Adrenal gland (tissue), 9 donors: ENCODE measurements at regions not wholly inside any gene's neighbourhood (a gene's known extent, or its start where the extent isn't known, plus 50 kb on each side); places are given as distances from the start of the nearest gene placed in this dataset.

Experiments used
- DNase-seq, 7 donors: peaks; one replicate each; pipeline ENCODE4 v3.0.0-alpha.2; 2019 to 2020
- H3K27ac ChIP-seq, 5 donors: fragments of 200-600 bp; sonication (generic) in 4 of 5; 1 replicate in 3 of 5; 2 replicates in 2 of 5; pipeline versions ENCODE4 v1.5.1 to v1.8.0; 2016 to 2020; ENCODE audit warnings: mild to moderate bottlenecking in 1 of 5
- H3K27me3 ChIP-seq: fragments of 200-600 bp; 2 replicates; pipeline ENCODE4 v1.8.0; 2021
- H3K36me3 ChIP-seq, 2 donors: fragments of 200-600 bp; replicated peaks in 1 of 2; 1 replicate in 1 of 2; 2 replicates in 1 of 2; pipeline versions ENCODE4 v1.5.1 to v1.8.0; 2018 to 2022
- H3K4me1 ChIP-seq, 2 donors: fragments of 200-600 bp; replicated peaks in 1 of 2; 1 replicate in 1 of 2; 2 replicates in 1 of 2; pipeline versions ENCODE4 v1.5.1 to v1.8.0; 2018 to 2021
- H3K4me3 ChIP-seq, 4 donors: fragments of 200-600 bp; sonication (generic) in 3 of 4; one replicate each; pipeline ENCODE4 v1.5.1; 2016 to 2018
- H3K9me3 ChIP-seq, 3 donors: fragments of 200-600 bp; sonication (generic) in 1 of 3; replicated peaks in 1 of 3; 1 replicate in 2 of 3; 2 replicates in 1 of 3; pipeline versions ENCODE4 v1.5.1 to v1.8.0; 2016 to 2021
- POLR2A ChIP-seq, 2 donors: fragments of 450-650 bp; IDR thresholded peaks; one replicate each; pipeline ENCODE4 v1.6.1; 2017; ENCODE audit warnings: antibody characterized with exemption in 2 of 2, mild to moderate bottlenecking in 2 of 2, moderate library complexity in 1 of 2
- WGBS, 4 donors: extraction: QIAGEN DNeasy Blood & Tissue Kit in 2 of 4; methylation state at CpG; one replicate each; pipeline versions ENCODE4 v1.1.5 to v1.1.7; 2013 to 2017; 5-methylcytosine and 5-hydroxymethylcytosine counted together
- intact Hi-C, 2 donors: fragments of 100-400 bp; cut with DNase I; formaldehyde crosslinking; loops; one replicate each; pipeline versions ENCODE4 v1.14.1 to v1.15.0; 2022 to 2023
- TF ChIP-seq, protein P1 (sequence below), 6 experiments: fragments of 450-650 bp in 4 of 6; fragments of 200-600 bp in 2 of 6; sonication (generic) in 1 of 6; IDR thresholded peaks; 1 replicate in 5 of 6; 2 replicates in 1 of 6; pipeline versions ENCODE4 v1.5.1 to v1.8.0; 2016 to 2021; ENCODE audit warnings: antibody characterized with exemption in 6 of 6, mild to moderate bottlenecking in 2 of 6, moderate library complexity in 1 of 6
- donor health status: healthy with polysubstance abuse.
- donor health status: Bipolar disorder and iron deficiency.
- donor health status: DM: yes; HTN: yes; CAD: no.
- donor health status: DM: no; HTN: no; CAD: no.
- donor health status: DM: no; HTN: no; CAD: no.

DNA sequence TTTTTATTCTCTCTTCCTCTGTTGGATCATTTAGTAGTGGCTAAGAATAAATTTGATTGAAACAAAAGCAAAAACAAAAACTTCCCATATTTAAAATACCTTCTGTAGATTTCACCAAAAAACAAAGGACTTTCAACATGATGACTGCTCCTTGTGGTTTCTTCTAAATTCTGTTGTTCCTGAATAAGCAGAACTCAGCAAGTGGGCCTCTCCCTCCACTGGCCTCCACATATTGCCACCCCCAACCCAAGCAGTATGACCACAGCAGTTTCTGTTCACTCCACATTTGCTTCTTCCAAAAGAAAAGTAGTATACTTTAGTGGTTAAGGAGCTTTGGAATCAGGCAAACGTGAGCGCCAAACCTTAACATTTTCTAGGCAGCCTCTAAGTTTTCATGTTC lies 114.7 kb downstream of the COX18 start:
- no peak overlapping the region for H3K4me3 ChIP-seq
- intact Hi-C loops, result no loop called here
- H3K27ac ChIP-seq, result no peak overlapping the region
- H3K36me3 ChIP-seq, result no peaks in the 10 kb centered on the region
- DNase-seq, result no peak
- H3K27me3 ChIP-seq, result no peaks in the 10 kb centered on the region
- no peaks in the 10 kb centered on the region for H3K9me3 ChIP-seq
- no peaks in the 10 kb centered on the region for H3K4me1 ChIP-seq
- WGBS, 4 donors, result 79 to 89% (median 82%) methylated on average over 2 of the region's 2 CpGs
- TF ChIP-seq, protein P1, sequence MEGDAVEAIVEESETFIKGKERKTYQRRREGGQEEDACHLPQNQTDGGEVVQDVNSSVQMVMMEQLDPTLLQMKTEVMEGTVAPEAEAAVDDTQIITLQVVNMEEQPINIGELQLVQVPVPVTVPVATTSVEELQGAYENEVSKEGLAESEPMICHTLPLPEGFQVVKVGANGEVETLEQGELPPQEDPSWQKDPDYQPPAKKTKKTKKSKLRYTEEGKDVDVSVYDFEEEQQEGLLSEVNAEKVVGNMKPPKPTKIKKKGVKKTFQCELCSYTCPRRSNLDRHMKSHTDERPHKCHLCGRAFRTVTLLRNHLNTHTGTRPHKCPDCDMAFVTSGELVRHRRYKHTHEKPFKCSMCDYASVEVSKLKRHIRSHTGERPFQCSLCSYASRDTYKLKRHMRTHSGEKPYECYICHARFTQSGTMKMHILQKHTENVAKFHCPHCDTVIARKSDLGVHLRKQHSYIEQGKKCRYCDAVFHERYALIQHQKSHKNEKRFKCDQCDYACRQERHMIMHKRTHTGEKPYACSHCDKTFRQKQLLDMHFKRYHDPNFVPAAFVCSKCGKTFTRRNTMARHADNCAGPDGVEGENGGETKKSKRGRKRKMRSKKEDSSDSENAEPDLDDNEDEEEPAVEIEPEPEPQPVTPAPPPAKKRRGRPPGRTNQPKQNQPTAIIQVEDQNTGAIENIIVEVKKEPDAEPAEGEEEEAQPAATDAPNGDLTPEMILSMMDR (IDR thresholded peaks at IDR 0.05), result no peak
- TF ChIP-seq POLR2A (IDR thresholded peaks at IDR 0.05), result no peak

DNA sequence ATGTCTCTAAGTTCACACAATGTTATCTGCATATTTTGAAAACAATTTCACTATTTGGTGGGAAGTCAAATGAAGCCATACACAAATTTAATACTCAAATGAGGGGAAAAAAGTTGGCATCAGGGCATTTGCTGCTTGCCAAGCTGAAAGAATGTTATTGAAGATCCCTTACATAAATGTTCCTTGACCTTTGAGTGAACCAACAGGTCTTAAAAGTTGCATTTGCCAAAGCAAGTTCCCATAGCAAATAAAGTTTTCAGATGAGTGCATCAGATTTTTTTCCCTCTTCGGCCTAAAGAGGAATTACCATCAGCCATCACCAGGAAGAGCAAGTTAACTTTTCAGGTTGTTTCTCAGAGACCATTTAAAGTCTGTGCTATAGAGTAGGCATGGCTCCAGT lies 115.9 kb downstream of the COX18 start:
- TF ChIP-seq POLR2A (IDR thresholded peaks at IDR 0.05), result no peak
- TF ChIP-seq, protein P1 (IDR thresholded peaks at IDR 0.05), result no peak
- intact Hi-C loops, result no loop called here
- 39 to 75% (median 60%) methylated on average over 1 of the region's 1 CpG for WGBS, 4 donors
- Histone ChIP-seq H3K4me3 (no peak overlapping the region), H3K9me3 (no peaks in the 10 kb centered on the region), H3K27ac (no peak overlapping the region), H3K27me3 (no peaks in the 10 kb centered on the region), H3K36me3 (no peaks in the 10 kb centered on the region), H3K4me1 (no peaks in the 10 kb centered on the region)
- DNase-seq, result no peak

- Histone ChIP-seq H3K36me3 (no peaks in the 10 kb centered on the region), H3K27ac (no peak overlapping the region), H3K27me3 (no peaks in the 10 kb centered on the region), H3K4me1 (no peaks in the 10 kb centered on the region), H3K4me3 (no peak overlapping the region), H3K9me3 (no peaks in the 10 kb centered on the region)
- 59 to 72% (median 62%) methylated on average over 2 of the region's 2 CpGs for WGBS, 4 donors
- intact Hi-C loops, result no loop called here
- DNase-seq, result no peak
- no peak for TF ChIP-seq POLR2A (IDR thresholded peaks at IDR 0.05)
- TF ChIP-seq, protein P1 (IDR thresholded peaks at IDR 0.05), result no peak
Observed at GRCh38 chr4:72951628-72952027, 117.9 kb downstream of the COX18 start.

DNA sequence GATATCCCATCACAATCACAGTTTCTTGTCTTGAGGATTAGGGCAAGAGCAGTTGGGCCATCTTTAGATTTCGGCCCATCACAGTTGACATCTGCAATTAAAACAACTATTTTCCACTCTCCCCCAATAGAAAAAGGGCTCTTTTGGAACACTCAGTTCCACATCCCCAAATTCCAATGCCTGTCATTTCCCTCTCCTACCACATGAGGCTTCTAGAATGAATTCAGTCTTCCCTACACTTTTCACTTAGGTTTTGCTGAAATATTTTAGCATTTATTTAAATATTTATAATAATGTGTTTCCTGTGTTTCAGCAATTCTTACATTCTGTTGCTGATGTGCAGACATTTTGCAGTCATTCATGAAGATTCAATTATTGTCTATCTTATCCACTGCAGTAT lies 118.4 kb downstream of the COX18 start:
- TF ChIP-seq, protein P1 (IDR thresholded peaks at IDR 0.05), result no peak
- TF ChIP-seq POLR2A (IDR thresholded peaks at IDR 0.05), result no peak
- H3K27ac ChIP-seq, result no peak overlapping the region
- intact Hi-C loops, result no loop called here
- no peaks in the 10 kb centered on the region for H3K36me3 ChIP-seq
- 83 to 93% (median 88%) methylated on average over 1 of the region's 1 CpG for WGBS, 4 donors
- DNase-seq, result no peak
- H3K9me3 ChIP-seq, result no peaks in the 10 kb centered on the region
- no peak overlapping the region for H3K4me3 ChIP-seq
- no peaks in the 10 kb centered on the region for H3K4me1 ChIP-seq
- H3K27me3 ChIP-seq, result no peaks in the 10 kb centered on the region
